GM23248 (cell line): ENCODE measurements at regions not wholly inside any gene's neighbourhood (a gene's known extent, or its start where the extent isn't known, plus 50 kb on each side); places are given as distances from the start of the nearest gene placed in this dataset.

Experiments used
- EZH2 ChIP-seq: fragments of 200-600 bp; sonication (generic); IDR thresholded peaks from 2 replicates; pipeline ENCODE4 v1.6.1; 2018; ENCODE audit warnings: antibody characterized with exemption, mild to moderate bottlenecking; ENCODE audit not compliant: insufficient read depth, poor library complexity, severe bottlenecking
- EZH2phosphoT487 ChIP-seq: fragments of 200-600 bp; sonication (generic); IDR thresholded peaks from 2 replicates; pipeline ENCODE4 v1.6.1; 2018; ENCODE audit warnings: antibody characterized with exemption, moderate library complexity, mild to moderate bottlenecking, low read depth; ENCODE audit not compliant: insufficient read depth

- TF ChIP-seq EZH2 = no peak
- no peak for TF ChIP-seq EZH2phosphoT487
Measured at GRCh38 chr20:9903048-9903655, 64.3 kb upstream of the PAK5 start.
